EL (cell line): ENCODE measurements at regions not wholly inside any gene's neighbourhood (a gene's known extent, or its start where the extent isn't known, plus 50 kb on each side); places are given as distances from the start of the nearest gene placed in this dataset.
"Not testable (repeated sequence)": the region's sequence is repeated elsewhere in the genome, so short reads cannot be mapped to it uniquely, and the experiment has no call there.

Source experiments
- DNase-seq: peaks from one replicate; pipeline ENCODE4 v3.0.0-alpha.2; 2016

DNA sequence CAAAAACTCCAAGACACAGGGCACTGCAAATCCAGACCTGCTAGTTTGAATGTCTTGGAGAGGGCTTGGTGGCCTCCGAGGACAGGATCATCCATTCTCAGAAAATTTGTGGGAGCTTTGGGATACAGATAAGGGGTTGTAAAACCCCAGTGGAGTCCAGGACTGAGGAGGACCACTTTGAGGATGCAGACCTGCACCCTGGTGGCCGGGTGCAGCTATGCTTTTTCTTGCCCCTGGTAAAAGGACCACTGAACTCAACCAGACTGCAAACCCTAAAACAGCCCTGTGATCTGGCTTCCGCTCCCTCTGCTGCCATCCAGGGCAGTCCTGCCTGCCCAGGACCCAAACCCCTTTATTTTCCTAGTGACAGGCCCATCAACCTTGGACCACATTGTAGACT, 169.5 kb upstream of the DAAM1 start:
- DNase-seq, result peak; percentile 12

DNA sequence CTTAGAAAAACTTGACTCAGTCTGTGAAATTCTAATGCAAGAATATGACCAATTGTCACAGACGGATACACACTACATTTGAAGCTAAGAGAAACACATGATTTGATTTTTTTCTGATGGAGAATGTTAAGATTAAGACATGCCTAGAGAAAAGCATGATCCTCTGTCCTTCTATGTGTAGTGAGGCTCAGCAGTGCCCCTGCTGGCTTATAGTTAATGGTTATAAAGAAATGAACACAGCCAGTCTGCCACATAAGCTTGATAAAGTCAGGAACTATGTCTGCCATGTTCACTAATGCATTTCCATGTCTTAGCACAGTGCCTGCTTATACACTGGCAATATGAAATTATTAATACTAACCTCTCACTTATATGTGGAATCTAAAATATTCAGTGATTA, 168.1 kb upstream of the DAAM1 start:
- peak; percentile 33 for DNase-seq

DNA sequence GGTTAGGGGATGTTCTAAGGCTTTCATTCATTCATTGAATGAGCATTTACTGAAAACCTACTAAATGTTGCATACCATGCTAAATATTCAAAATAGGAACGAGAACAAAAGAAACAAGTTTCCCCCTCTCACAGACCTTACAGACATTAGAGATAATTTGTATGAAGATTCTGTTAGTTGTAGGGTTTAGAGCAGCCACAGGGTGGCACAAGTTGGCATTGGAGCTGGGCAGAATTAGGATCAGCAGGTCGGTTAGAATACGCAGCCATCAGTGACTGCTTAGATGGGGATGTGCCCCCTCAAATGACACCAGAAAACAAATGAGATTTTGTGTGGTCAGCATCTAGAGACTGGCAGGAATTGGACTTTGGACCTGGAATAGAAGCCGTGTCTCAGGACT, 166.3 kb upstream of the DAAM1 start:
- no peak for DNase-seq

DNA sequence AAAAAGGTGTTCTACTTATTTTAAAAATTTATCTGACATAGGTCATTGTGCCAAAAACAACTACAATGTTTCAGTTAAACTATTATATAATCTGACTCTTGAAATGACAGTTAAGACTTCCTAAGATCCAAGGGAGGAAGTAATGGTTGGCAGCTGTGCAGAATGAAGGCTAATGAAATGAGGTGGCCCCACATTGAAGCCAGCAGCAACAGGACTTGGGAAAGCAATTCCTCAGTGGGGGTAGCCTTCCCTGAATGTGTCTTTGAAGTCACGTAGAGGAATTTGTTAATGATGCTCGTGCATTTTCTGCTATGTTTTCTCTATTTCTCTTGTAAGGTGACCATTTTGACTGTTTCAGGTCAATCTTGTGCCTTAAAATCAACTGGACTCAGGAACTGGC, 162.4 kb upstream of the DAAM1 start:
- no peak for DNase-seq

DNA sequence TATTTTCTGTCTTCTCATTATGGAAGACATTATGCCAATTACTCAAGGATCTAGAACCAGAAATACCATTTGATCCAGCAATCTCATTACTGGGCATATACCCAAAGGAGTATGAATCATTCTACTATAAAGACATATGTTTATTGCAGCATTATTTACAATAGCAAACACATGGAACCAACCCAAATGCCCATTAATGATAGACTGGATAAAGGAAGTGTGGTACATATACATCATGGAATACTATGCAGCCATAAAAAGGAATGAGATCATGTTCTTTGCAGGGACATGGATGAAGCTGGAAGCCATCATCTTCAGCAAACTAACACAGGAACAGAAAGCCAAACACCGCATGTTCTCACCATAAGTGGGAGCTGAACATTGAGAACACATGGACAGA, 161.8 kb upstream of the DAAM1 start:
- DNase-seq, result peak; percentile 31

DNA sequence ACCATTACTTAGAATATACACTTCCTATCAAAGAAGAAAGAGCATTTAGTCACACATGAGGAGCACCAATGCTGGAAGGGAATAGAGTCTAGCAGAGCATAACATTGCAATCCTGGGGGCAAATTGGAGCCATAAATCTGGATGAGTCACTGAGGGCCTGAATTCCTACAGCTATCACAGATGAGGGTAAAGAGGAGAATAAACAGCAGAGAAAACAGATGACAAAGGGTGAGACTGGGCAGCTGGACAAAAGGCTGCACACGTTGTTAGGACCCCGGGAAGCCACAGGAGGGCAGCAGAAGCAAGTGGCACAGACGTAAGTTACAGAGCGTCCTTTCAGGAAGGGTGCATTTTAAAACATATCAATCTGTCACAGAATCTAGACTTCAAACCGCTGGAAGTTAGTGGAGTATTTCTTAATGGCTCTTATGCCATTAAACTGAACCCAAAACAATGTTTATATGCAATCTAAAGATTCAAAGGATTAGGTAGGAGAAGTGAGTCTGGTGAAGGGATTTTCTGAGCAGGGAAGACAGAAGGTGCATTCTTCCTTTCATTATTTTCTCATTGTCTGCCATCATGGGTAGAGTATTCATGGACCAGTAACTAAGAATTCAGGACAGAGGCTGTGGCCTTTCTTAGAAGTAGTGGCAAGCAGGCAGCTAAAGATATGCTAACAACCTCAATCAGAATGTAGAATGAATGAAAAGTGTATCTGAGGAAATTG, 159.8 kb upstream of the DAAM1 start:
- peak; percentile 98 for DNase-seq

DNA sequence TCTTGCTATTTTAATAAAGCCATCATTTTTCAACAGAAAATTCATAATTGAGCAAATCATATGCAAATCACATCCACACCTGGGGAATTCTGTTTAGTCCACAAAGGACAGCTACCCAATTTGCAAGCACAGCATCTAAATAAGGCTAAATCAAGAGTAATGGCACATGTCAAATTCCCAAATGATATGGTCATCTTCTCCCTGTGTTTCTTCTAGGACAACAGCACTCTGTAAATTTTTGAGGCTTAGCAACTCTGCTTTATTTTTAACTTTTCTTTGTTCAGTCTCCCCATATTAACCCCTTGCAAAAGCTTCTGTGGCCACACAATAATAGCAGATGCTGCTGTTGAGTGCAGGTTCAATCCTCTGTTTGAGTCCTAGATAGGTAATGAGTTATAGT, 155.6 kb upstream of the DAAM1 start:
- DNase-seq, result no peak

DNA sequence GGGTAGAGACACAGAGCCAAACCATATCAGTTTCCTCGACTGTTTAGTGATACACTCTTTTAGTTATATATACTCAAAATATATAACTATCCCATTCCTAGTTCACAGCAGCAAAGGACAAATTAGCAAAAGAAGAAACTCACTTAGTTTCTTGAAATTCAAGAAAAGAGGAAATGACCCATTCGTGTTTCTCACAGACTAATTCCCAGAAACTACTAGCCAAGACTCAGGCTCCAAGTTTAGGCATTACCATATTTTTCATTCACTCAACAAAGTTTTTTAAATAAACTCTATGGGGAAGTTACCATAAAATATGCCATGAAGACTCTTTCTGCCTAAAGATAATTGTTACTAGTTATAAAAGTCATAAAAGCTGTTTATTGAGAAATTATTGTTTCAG, 152.3 kb upstream of the DAAM1 start:
- no peak for DNase-seq

DNA sequence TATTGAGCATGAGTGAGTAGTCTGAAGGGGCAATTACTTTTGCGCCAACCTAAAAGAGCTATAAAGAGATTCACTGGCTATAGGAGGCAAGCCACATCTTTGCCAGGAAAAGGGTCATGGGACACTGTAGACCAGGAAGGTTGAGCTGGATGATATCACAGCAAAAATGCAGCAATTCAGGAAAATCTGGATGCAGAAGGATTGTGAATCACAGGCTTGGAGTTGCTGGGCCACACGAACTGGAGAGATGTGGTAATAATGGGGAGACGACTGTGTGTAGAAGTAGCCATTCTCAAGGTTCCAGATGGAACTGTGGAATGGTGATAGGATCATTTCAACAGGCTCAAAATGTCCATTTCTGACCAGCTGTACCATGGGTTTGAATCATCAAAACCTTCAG, 151.4 kb upstream of the DAAM1 start:
- no peak for DNase-seq

DNA sequence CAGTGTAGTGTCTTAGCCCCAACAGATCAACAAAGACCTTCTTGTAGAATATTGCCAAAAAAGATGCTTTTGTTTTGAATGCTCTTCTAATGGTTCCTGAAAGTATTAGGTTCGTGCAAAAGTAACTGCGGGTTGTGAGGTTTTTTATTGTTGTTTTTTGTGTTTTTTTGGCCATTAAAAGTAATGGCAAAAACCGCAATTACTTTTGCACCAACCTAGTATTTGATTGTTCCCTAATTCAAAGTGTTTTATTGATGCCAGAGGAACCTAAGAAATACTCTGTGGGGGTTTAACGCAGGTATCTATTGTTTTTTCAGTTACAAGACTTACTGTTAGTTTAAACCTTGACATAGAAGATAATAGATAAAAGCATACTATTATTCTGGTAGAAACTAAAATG, 150.8 kb upstream of the DAAM1 start:
- no peak for DNase-seq

DNA sequence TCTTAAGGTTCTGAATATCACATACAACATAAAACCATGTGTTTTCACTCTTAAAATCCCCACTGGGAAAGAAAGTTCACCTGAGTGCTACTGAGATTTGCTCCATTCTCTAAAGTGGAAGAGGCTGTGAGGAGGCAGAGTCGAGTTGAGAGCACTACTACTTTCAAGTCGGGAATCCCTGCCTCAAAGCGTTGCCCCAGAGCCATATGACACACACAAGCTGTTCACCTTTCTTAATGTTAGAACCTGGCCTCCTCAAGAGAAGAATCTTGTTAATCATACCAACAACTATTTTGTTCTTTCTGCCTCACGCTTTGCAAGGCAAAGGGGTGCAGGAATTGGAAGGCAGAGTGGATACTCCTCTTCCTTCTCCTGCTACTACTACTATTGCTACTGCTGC, 149.7 kb upstream of the DAAM1 start:
- no peak for DNase-seq

DNA sequence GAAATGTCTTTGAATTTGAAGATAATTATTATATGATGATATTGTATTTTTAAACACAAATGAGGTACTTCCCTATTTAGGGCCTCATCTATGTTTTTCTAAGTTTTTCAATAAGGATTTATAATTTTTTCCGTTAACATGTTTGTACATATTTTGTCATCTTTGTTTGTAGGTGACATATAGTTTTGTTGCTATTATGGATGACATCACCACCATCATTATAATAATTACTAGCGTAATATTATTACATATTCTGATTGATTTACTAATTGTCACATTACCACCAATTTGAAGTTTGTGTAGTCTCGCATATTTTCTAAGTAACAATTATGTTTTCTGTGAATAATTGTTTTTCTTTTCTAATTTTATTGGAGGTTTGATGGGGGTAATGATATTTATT, 147.2 kb upstream of the DAAM1 start:
- DNase-seq, result no peak

DNA sequence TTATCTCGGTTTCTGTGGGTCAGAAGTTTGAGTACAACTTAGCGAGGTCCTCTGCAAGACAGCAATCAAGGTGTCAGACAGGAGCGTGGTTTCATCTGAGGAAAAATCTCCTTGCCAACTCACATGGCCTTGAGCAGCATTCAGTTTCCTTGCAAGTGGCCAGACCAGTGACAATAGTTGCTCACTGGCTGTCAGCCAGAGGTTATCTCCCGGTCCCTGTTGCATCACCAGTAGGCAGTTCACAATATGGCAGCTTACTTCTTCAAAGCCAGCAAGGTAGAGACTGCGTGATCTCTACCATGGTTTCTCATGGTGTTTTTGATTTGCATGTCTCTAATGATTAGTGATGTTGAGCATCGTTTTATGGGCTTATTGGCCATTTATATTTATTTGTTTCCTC, 143.8 kb upstream of the DAAM1 start:
- no peak for DNase-seq

DNA sequence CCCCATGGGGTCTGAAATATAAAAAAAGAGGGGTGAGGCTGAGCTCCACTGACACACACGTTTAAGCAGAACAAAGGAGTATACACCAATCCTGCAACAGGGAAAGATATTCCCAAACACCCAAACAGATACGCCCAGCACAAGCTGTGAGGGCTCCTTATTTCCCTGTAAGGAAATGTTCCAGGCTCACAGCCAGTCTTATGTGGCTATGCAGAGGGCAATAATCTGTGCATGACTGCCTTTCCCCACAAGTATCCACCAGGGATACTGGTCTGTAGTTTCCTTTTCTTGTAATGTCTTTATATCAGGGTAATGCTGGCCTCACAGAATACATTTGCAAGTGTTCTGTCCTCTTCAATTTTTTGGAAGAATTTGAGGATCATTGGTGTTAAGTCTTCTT, 141.7 kb upstream of the DAAM1 start:
- no peak for DNase-seq

DNA sequence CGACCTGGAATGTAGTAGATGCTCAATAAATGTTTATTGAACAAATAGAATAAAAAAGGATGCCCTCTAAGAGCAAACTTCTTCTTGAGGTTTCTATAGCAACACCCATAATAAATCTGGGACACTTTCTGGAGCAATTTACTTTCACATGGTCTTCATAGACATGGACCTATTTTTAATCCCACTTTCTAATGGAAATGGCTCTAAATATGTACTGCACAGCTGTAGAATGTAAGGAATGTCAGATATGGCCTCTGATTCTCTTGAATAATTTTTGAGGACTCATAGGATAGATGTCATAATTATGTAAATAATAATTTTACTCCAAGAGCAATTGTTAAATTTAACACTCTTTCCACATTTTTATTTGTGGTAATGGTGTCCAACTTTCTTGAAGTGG, 133.5 kb upstream of the DAAM1 start:
- DNase-seq, result no peak

DNA sequence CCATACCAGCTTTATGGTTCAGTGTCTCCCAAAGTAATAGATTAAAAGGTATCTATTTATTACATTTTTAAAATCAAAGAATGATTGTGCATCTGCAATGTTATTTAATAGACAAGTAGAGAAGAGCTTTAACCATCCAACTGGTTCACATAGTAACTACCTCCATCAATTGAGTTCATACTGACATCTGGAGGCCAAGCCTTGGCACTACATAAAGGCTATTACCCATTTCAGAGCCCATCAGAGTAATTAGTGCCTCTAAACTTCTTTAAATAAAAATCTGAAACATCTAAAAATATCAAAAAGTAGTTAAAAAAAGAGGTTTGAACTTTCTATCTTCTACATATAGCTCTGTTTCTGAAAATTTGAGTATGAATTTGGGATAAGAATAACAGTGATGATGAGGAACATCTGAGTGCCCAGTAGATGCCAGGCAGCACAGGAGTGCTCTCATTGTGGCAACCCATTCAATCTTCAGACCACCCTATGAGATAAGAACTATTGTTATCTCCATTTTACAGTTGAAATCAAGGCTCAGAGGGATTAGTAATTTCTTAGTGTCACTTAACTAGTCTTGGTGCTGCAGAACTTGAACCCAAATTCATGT, 132.9 kb upstream of the DAAM1 start:
- peak; percentile 52 for DNase-seq

DNA sequence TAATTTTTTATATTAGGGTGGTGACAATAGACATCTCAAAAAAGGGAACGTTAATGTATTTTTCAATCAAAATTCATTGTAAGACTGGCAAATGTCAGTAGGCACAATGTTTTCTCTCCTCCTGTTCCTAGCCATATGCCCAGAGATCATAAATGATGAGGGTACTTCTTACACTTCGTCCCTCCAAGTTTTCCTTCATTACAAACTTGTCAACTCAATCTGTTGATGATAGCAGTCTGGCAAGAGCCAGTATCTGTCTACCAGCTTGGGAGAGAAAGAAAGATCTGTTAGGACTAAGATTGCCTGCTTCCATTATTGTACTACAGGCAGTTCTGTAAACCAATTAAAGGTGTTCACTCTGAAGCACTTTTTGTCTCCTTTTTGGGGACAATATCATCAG, 130.9 kb upstream of the DAAM1 start:
- no peak for DNase-seq

DNA sequence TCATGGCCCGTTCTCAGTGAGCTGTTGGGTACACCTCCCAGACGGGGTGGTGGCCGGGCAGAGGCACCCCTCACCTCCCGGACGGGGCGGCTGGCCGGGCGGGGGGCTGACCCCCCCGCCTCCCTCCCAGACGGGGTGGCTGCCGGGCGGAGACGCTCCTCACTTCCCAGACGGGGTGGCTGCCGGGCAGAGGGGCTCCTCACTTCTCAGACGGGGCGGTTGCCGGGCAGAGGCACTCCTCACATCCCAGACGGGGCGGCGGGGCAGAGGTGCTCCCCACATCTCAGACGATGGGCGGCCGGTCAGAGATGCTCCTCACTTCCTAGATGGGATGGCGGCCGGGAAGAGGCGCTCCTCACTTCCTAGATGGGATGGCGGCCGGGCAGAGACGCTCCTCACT, 129.7 kb upstream of the DAAM1 start:
- not testable (repeated sequence) for DNase-seq

DNA sequence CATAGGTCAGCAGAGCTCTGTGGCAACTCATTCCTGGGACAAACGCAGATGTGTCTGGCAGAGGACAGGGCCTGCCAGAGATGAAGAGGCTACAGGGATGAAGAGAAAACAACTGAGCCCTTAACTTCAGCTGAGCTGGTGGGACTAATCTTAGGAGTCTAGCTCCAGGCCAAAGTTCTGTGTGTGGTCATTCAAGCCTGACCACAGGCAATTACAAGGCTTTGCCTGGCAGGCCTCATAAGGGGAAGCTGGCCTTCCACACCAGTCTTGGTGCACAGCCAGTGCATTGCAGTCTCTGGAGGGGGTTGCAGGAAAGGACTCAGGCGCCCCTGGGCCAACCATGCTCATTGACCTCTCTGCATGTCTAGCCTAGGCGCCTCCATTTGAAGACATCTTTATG, 127.6 kb upstream of the DAAM1 start:
- DNase-seq, result no peak

DNA sequence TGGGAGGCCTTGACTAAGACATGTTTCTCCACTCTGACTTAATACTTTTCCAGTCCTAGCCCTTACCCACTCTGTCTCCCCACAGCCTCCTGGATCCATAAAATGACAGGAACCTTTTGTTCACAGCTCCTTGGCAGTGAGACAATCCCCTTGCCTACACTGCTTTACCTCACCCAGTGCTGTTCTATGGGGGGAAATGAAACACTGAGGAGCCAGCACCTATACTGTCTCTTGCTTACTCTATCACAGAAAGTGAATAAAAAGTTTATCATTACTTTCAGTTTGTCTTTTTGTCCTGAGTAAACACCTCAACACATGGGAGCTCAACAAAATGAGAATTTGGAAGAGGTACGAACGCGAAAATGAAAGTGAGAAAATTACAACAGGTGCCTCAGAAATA, 127.2 kb upstream of the DAAM1 start:
- no peak for DNase-seq

DNA sequence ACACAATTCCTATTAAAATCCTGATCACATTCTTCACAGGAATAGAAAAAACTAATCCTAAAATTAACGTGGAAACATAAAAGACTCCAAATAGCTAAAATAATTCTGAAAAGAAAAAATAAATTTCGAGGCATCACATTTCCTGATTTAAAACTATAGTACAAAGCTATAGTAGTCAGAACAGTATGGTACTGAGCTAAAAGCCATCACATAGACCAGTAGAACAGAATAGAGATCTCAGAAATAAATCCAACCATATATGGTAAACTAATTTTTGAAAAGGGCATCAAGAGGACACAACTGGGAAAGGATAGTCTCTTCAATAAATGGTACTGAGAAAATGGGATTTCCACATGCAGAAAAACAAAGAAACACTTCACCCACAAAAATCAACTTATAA, 125.2 kb upstream of the DAAM1 start:
- DNase-seq, result no peak

DNA sequence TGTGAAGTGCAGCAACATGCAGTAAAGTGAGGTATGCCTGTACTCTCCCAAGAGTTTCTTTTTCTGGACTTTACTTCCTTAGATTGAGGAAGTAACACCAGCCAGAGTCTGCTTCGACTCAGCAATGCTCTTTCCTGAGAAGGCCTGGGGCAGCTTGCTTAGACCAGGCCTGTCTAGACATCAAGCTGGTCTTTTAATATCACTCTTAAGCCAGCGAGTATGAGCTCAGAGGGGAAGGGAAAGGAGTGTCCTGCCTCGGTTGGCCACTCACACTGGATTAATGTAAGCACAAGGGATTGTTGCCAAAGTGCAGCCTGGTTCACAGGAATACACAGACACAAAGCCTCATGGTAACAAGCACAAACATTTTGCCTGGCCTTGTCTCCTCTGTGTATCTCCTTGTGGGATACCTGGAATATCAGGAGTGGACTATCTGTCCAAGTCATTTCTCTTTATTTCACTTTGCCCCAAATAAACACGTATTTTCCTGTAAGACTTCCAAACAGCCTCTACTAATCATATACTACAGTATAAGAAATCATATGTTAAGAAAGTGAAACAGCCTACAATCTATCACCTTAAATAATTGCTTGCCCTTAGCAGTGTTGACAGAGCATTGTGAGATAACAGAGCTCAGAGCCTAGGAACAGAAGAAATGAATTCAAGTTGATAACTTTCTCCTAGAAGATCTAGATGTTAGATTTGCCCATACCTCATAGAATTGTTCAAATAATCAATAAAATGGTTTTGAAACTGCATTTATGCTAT, 121.2 kb upstream of the DAAM1 start:
- DNase-seq, result no peak

DNA sequence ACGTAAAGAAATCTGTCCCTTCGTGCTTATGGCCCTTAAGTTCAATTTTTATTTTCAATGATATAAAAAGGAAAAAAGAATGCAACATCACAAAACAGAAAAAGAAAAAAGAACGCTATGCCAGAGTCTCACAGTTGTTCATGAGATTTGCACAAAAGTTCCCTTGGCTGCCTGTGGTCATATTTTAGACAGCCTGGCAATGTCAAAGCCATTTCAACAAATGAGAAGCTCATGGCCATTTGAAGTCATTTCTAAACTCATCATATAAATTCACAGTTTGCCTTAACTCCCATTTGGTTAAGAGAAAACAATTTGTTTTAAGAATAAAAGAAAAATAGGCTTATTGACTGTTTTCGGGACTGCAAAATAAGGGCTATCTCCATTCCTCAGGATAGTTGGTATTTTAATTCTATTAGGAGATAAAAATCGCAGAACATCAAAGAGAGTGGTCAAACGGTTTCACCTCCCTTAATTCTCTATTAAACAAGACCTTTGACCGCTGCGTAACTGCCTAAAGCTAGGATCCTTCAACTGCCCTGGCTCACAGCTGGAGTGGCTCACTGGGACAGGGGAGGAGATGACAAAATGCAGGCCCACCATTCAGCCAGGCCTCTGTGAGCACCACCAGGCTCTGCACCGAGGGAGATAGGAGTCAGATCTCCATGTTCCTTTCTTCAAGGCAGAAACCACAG, 119.2 kb upstream of the DAAM1 start:
- no peak for DNase-seq

DNA sequence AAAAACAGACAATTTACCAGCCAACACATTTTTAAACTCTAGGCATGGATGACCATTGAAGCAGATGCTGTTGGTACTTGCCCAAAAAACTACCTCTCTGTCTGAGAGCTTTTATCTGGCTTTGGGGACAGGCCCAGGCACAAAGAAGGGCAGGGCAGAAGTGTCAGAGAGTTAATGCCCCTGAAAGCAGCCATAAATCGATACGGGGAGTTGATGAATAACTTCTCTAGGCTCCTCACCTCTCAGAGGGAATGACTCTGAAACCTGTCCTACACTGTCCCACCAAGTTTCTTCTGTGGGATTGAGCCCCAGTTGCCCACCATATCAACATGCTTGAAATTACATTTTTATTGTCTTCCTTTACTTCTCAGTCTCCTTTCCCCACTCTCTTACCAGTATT, 113.0 kb upstream of the DAAM1 start:
- DNase-seq, result no peak
